Testis (tissue), 2 donors: ENCODE measurements at regions not wholly inside any gene's neighbourhood (a gene's known extent, or its start where the extent isn't known, plus 50 kb on each side); places are given as distances from the start of the nearest gene placed in this dataset.

Experiments
- POLR2A ChIP-seq: fragments of 450-650 bp; IDR thresholded peaks from one replicate; pipeline ENCODE4 v1.6.1; 2017; ENCODE audit warnings: antibody characterized with exemption, mild to moderate bottlenecking, moderate library complexity
- TF ChIP-seq, protein P1 (sequence below), 3 experiments: fragments of 450-650 bp in 2 of 3; fragments of 200-600 bp in 1 of 3; sonication (generic) in 1 of 3; IDR thresholded peaks; one replicate each; pipeline ENCODE4 v1.5.1; 2016 to 2019; ENCODE audit warnings: antibody characterized with exemption in 3 of 3, mild to moderate bottlenecking in 2 of 3, moderate library complexity in 1 of 3

DNA sequence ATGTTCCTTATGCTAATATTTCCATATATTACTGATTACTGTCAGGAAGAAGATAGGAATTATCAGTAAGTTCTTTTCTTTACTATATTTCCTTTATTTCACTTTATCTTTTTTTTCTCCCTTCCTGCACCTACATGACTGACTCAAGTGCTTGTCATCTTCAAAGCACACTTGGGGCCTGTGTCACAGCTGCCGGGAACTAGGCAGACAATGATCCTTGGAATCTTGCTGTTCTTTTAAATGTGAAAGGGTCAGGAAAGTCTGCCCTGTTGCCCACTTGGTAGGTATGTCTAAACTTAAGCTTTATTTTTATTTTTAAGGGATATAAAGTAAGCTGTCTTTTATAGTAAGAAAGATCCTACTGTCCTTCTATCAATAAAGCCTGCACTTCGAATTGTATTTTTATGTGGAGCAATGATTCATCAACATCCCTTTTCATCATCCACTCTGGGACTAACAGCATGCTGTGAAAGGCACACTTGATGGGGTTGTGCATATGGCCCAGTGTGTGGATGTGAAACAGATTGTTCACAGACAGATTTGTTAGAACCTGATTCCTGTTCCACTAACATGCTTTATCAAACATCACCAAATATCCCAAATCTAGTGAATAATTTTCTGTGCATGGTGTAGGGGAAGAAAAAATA lies 556.9 kb downstream of the DNAJB9 start:
- TF ChIP-seq, protein P1, sequence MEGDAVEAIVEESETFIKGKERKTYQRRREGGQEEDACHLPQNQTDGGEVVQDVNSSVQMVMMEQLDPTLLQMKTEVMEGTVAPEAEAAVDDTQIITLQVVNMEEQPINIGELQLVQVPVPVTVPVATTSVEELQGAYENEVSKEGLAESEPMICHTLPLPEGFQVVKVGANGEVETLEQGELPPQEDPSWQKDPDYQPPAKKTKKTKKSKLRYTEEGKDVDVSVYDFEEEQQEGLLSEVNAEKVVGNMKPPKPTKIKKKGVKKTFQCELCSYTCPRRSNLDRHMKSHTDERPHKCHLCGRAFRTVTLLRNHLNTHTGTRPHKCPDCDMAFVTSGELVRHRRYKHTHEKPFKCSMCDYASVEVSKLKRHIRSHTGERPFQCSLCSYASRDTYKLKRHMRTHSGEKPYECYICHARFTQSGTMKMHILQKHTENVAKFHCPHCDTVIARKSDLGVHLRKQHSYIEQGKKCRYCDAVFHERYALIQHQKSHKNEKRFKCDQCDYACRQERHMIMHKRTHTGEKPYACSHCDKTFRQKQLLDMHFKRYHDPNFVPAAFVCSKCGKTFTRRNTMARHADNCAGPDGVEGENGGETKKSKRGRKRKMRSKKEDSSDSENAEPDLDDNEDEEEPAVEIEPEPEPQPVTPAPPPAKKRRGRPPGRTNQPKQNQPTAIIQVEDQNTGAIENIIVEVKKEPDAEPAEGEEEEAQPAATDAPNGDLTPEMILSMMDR (IDR thresholded peaks at IDR 0.05), result no peak
- no peak for TF ChIP-seq POLR2A
